Vagina (tissue), 2 donors: ENCODE measurements at regions not wholly inside any gene's neighbourhood (a gene's known extent, or its start where the extent isn't known, plus 50 kb on each side); places are given as distances from the start of the nearest gene placed in this dataset.

Source experiments
- POLR2A ChIP-seq, 2 donors: fragments of 450-650 bp; IDR thresholded peaks; one replicate each; pipeline ENCODE4 v1.6.1; 2017; ENCODE audit warnings: antibody characterized with exemption in 2 of 2, mild to moderate bottlenecking in 2 of 2, moderate library complexity in 2 of 2
- POLR2AphosphoS5 ChIP-seq, 2 donors: sonication (generic); formaldehyde crosslinking; IDR thresholded peaks; one replicate each; pipeline ENCODE4 v1.9.0; 2017; ENCODE audit warnings: antibody characterized with exemption in 2 of 2, mild to moderate bottlenecking in 2 of 2, low read depth in 1 of 2; ENCODE audit not compliant: insufficient read depth in 1 of 2
- TF ChIP-seq, protein P1 (sequence below), 3 experiments: fragments of 450-650 bp in 2 of 3; fragments of 200-600 bp in 1 of 3; sonication (generic) in 1 of 3; IDR thresholded peaks; one replicate each; pipeline ENCODE4 v1.5.1; 2017 to 2019; ENCODE audit warnings: antibody characterized with exemption in 3 of 3, mild to moderate bottlenecking in 2 of 3, moderate library complexity in 2 of 3

DNA sequence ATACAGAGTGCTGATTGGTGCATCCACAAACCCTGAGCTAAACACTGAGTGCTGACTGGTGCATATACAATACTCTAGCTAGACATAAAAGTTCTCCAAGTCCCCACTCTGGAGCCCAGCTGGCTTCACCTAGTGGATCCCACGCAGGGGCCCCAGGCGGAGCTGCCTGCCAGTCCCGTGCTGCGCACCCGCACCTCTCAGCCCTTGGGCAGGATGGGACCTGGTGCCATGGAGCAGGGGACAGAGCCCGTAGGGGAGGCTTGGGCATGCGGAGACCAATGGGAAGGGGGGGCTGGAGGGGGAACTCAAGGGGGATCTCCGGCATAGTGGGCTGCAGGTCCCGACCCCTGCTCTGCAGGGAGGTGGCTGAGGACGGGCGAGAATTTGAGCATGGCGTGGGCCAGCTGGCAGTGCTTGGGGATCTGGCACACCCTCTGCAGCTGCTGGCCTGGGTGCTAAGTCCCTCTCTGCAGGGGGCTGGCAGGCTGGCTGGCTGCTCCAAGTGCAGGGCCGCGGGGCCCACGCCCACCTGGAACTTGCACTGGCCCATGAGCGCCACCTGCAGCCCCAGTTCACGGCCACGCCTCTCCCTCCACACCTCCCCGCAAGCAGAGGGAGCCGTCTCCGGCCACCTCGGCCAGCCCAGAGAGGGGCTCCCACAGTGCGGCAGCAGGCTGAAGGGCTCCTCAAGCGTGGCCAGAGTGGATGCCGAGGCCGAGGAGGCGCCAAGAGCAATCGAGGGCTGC, 104.9 kb downstream of the NTMT2 start:
- TF ChIP-seq POLR2A (IDR thresholded peaks at IDR 0.05) (no peak), POLR2AphosphoS5 (IDR thresholded peaks at IDR 0.05; ENCODE audit: insufficient read depth in 1 of 2, low read depth in 1 of 2) (no peak)
- TF ChIP-seq, protein P1, sequence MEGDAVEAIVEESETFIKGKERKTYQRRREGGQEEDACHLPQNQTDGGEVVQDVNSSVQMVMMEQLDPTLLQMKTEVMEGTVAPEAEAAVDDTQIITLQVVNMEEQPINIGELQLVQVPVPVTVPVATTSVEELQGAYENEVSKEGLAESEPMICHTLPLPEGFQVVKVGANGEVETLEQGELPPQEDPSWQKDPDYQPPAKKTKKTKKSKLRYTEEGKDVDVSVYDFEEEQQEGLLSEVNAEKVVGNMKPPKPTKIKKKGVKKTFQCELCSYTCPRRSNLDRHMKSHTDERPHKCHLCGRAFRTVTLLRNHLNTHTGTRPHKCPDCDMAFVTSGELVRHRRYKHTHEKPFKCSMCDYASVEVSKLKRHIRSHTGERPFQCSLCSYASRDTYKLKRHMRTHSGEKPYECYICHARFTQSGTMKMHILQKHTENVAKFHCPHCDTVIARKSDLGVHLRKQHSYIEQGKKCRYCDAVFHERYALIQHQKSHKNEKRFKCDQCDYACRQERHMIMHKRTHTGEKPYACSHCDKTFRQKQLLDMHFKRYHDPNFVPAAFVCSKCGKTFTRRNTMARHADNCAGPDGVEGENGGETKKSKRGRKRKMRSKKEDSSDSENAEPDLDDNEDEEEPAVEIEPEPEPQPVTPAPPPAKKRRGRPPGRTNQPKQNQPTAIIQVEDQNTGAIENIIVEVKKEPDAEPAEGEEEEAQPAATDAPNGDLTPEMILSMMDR (IDR thresholded peaks at IDR 0.05): no peak
